HPDE6-E6E7 (cell line): ENCODE measurements at regions not wholly inside any gene's neighbourhood (a gene's known extent, or its start where the extent isn't known, plus 50 kb on each side); places are given as distances from the start of the nearest gene placed in this dataset.

Experiments used
- DNase-seq: peaks from one replicate; pipeline ENCODE4 v3.0.0; 2011; ENCODE audit warnings: missing footprints; ENCODE audit errors: extremely low spot score

DNA sequence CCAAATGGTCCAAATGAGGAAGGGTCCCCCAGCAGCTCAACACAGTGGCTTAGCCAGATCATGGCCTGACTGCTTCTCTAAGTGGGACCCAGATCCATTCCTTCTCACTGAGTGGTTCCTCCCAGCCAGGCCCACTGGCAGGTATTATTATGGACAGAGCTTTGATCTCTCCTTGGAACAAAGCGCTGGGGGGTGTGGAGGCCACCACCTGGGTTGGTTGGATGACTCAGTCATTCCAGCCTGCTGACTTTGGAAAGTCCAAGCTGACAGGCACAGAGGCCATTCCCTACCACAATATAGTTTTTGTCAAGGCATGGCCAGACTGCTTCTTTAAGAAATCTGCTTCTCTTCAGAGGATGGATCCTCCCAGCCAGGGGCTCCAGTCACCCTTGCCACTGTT lies 341.1 kb downstream of the BTG1 start:
- no peak for DNase-seq

DNA sequence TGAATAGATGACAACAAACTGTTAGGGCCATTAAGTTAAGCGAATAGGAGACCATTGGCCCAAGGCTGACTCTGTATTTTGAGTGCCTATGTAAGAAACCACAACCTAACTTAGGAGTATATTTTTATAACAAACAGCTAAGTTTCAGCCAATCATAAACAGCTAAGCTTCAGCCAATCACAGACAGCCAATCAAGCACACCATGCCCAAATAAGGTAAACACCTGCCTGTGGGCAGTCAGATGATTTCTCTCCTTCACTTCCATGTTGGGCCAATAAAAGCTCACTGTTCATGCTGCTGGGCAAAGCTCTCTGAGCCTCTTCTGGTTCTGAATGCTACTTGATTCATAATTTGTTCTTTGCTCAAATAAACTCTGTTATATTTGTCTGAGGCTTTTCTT lies 344.6 kb downstream of the BTG1 start:
- DNase-seq = no peak

DNA sequence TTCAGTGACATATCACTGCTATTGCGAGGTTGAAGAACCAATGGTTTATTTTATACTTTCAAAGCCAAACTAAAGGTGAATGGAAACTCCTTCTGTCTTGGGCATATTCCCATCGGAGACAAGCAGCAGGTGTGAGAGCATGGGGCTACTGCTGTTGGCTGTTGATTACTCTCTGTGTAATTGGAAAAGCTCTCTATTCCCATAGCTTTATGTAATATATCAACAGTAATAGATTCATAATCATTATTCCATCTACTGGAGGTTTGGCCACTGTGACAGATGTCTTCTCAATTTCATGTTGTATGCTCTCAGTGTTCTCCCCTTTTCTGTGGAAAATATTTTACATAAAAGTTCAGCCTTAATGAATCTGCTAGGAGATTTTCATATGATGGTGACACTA lies 352.0 kb downstream of the BTG1 start:
- DNase-seq = no peak

DNA sequence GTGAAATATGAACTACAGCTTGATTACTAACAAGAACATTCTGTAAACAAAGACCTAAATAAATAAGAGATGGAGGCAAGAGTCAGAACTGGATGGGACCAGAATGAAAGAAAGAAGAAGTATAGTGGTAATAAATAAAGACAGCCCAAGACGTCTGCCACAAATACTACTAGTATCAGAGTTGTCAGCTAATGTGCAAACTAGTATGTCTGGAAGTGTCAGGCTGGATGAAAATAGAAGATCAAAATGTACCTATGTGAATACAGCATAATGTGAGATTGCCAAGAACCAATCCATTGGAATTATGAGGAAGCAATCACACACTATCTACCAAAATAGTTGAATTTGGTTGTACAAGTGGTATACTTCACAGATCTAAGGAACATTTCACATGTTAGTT lies 353.0 kb downstream of the BTG1 start:
- DNase-seq = no peak

DNA sequence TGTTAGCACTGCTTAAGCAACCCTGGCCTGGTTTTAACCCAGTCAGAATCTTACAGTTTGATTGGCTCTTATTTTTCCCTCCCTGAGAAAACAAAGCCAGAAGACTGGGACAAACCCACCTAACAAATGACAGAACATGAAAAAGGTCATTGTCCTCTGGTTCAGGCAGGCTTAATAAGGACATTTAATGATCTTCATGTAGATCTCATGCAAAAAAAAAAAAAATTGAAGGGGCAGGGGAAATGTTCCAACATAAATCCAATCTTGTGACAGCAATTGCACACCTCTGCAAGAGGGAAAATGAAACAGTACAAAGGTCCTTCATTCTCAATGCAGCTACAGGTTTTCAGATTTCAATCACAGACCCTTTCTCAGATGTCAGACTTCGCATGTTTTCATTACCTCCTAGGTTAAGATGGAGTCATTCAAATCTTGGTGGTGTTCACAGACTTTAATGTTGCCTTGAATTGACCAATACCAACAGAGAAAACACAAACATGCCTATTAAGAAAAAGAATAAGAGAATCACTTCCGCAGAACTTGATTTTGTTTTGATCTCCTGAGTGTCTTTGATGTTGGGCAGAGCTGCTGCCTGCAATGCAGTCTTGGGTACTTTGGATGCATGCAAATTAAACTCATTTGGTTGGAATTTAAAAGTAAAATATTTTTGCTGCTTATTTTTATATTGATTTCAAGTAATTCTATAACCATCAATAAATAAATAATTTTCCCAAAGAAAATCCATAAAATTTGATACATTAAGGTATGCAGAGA lies 359.0 kb downstream of the BTG1 start:
- DNase-seq = no peak

DNA sequence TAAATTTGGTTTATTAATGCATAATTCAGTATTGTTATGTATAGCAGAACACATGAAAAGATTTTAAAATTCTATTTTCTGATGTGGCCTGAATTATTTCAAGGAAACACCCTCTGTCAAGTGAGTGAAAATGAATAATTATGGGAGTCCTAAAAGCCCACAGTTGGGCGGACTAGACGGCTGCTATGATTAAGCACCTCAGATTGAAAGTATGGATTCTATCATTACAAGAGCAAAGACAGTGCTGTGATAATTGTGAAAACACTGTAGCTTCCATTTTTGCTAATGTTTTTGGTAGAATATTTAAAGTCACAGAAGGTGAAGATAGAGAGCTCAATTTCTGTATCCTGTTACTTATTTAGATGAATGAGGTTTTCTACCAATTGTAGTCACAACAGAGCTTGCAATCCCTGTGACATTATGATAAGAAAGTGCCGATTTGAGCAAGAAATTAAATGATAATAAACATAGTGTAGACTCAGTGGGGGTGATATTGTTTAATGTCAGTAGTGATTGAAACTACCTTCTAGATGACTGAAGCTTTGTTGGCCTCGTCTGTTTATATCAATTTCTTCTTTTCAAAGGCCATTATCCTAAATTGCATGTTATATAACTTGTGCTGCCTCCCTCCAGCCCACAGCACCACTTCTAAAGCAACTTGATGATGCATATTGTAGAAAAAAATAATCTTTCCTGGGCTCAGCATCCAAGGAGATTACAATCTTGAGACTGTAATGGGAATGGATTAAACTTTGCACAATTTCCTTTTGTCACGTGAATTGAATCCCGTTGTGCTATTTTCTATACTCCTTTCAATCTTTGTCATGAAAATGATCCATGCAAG lies 359.8 kb downstream of the BTG1 start:
- no peak for DNase-seq

DNA sequence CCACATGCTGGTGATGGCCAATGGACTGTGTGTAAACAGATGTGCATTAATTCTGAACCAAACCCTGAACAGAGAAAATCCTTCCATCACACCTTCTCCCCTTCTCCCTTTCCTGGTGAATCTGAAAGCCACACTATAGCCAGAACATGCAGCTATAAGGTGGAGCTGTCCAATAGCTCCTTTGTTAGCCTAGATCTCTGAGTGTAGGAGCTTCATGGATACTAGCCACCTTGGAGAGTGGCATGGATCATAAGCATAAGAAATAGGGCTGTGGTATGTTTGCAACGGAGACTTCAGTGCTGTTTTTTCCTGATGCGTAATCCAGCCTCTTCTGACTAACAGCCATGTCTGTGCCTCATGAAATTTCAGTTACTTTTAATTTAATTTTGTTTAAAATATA lies 364.5 kb downstream of the BTG1 start:
- DNase-seq = no peak

DNA sequence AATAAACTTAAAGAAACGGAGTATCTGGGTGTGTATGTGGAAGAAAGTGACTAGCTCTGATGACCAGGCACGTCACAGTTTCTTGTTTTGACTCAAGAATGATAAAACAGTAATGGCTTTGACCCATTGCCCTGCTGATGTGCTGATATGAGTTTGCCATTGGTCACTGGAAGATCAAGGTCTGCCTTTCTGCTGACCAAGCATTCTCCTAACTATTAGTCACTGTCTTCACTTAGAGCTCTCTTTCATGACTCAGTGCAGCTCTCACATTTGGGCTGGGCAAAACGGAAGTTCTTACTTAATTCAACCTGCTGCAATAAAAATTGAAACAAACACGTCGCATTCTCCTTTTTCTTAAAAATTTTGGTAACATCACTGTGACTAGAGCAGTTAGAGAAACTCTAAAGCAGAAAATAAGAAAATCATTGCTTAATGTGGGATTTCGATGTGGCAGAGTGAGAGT lies 366.7 kb downstream of the BTG1 start:
- peak; percentile 69 for DNase-seq

DNA sequence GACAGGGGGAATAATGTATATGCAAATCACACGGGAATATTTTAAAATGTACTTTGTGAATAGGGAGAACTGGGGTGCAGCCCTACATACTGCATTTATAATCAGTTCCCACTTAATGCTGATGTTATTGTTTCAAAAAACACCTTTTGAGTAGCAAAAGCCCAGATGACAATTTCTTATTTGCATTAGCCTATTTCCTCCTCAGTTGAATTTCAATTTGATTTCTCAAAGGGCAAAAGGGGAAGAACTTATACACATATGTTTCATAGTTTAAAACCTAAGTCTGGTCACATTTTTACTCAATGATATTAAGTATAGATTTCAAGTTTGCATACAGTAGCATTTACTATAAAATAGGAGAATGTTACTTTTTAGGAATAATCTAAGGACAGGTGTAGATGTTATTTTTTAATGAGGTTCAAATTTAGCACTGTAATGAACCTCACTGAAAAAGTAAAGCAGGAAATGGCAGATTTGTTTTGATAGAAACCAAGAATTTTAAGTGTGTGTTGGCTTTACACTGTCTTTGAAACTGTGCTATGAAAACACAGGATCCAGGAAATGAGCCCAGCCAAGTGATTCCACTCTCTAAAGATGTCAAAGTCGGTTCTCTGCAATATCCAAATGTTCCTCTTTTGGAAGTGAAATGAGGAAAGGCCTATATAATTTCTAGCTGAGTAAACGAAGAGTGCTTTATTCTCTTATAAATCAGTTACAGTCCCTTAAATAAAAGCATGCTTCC lies 367.4 kb downstream of the BTG1 start:
- no peak for DNase-seq

DNA sequence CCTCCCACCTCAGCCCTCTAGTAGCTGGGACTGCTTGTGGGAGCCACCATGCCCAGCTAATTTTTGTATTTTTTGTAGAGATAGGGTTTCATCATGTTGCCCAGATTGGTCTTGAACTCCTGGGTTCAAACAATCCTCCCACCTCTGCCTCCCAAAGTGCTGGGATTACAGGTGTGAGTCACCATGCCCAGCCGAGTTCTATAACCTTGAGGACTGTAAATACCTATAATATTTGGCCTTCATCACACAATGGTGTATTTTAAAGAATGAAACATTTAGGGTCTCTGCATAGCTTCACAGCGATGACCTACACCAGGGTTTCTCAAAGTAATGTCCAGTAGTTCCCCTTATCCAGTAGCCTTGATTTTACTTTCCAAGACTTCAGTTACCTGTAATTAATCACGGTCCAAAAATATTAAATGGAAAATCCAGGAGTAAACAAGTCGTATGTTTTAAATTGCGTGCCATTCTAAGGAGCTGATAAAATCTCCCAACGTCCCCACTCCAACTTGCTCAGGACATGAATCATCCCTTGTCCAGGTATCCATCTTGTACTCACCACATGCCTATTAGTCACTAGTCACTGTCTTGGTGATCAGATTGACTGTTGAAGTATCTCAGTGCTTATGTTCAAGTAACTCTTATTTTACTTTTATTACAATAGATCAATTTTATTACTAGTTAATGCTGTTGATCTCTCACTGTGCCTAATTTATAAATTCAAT lies 368.2 kb downstream of the BTG1 start:
- DNase-seq = peak; percentile 60

DNA sequence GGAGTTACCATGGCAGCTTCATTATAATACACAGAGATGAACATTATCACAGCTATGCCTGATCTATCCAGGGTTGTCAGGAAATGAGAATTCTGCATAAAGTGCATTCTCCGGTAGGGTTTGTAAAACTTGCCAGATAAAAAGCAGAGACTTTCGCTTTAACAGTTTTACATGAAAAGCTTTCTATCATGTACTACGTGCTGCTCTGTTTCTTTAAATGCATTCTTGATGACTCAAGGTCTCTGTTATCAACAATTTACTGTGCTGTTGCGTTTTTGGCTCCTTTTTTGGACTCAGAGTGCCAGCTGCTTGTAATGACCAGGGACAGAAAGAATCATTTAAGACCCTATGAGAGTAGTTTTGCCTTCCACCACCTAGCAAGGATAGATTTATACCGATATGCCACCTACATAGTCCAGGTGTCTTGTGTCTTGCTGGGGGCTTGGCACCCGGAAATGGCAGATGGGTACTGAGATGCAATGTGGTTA lies 371.2 kb downstream of the BTG1 start:
- no peak for DNase-seq

DNA sequence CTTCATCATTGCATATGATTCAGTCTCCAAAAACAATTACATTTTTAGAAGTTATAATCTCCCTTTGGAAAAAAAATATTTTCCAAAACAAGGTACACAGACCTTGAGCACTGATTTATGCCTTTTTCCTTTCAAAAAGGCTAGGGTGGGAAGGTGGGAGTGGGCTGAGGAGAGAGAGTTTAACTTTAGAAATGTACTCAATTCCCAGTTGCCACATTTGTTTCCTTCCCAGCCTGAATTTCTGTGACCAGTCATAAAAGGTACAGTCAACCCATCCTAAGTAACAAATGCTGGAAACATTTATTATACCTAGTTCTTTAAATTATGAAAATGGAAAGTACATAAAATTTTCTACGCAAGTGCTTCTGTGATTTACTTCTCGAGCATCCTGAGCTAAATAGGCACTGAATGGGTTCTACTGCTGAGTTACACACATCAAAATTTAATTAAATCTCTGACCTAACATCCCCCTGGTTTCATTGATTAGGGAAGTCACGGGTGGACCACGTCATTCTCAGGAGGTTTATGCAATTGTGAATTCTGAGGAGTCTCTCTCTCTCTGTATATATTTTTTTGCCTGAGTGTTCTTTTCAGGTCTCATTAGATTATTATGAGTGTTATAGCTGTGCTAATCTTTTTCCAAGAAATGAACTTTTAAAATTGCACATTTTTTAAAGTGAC lies 371.8 kb downstream of the BTG1 start:
- DNase-seq = no peak

DNA sequence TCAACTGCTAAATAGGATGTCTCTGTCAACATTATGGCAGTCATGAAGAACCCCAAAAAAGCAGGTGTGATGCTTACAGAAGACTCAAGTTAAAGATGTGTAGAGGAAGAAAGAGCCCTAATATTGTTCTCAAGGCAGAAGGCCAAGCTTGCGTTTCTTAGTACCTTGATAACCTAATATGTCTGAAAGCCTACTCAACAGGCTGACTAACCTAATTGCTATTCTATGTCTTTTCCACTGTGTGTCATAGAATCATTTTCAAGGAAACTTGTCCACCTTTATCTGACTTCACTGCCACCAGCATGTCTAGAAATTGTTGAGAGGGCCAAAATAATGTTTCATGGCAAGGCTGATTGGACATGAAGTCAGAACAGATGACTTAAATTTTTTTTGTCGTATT lies 373.2 kb downstream of the BTG1 start:
- no peak for DNase-seq

DNA sequence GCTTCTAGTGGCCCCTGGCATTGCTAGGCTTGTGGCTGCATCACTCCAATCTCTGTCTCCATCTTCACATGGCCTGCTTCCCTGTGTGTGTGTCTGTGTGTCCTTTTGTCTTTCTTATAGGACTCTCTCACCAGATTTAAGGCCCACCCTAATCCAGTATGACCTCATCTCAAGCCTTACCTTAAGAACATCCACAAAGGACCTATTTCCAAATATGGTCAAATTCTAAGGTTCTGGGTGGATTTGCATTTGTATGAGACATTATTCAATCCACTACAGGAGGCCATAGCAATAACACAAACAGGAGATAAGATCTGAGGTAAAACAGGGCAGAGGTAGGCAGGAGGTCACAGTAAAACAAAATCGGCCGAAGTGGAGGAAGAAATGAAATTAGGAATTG lies 375.9 kb downstream of the BTG1 start:
- DNase-seq = no peak

DNA sequence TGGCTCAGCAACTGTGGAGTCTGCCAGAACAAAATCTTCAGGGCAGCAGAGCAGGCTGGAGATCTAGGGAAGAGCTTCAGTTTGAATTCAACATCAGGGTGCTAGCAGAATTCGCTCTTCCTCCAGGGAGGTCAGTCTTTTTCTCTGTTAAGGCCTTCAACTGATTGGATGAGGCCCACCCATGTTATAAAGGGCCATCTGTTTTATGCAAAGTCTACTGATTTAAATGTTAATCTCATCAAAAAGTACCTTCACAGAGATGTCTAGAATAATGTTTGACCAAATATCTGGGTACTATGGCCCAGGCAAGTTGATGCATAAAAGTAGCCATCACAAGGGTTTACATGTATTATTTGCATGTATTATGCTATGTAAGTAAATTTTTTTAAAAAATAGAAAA lies 378.4 kb downstream of the BTG1 start:
- no peak for DNase-seq

DNA sequence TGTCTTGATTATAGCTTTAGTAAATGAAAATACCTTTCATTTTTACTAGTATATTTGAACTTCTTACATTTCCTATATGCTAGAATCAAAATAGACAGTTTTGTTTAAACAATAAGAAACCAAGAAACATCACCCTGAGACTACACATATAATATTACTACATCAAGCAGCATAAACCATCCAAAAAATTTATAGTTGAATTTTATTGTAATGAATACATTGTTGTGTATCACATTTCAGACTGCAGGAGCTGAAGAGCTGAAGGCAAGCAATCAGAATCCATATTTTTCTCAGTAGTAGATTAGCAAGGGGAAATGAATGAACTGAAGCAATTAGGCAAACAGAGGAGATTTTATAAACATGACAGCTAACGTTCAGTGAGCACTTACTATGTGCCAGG lies 379.2 kb downstream of the BTG1 start:
- DNase-seq = no peak

DNA sequence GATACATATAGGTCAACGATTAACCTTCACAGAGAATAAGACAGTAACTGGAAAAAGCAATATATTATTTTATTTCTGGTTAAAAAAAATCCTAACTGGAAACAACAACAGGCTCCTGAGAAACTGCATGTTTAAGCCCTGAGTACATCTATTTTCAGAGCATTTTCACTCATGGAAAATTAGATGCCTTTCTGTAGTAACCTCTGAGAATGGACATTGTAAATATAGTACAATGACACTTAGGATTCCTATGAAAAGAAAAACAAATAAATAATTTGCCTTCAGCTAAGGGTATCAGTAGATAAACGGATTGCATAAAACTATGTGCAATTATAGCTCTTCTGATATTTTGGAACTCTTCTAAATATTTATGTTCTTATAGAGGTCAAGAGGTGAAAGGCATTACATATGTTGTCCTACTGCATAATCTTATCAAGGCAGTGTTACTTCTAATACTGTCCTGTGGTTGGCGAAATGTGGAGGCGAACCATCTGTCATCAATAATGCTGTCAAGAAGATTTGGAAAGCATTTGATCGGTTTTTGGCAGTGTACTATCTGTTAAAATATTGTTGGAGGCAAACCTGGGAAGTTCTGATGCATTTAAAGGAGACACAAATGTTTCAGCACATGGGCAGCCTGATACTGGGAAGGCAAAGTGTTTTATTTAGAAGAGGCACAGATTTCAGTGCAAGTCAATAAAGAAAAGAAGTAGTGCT lies 381.8 kb downstream of the BTG1 start:
- DNase-seq = no peak

DNA sequence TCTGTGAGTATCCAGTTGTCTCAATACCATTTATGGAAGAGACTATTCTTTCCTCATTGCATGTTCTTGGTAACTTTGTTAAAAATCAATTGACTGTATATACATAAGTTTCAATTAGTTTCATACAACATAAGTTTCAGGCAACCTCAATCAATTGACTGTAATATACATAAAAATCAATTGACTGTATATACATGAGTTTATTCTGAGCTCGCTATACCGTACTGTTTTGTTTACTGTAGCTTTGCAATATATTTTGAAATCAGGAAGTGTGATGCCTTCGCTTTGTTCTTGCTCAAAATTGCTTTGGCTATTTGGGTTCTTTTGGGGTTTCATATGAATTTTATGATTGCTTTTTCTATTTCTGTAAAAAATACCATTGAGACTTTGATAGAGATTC lies 392.0 kb downstream of the BTG1 start:
- no peak for DNase-seq

DNA sequence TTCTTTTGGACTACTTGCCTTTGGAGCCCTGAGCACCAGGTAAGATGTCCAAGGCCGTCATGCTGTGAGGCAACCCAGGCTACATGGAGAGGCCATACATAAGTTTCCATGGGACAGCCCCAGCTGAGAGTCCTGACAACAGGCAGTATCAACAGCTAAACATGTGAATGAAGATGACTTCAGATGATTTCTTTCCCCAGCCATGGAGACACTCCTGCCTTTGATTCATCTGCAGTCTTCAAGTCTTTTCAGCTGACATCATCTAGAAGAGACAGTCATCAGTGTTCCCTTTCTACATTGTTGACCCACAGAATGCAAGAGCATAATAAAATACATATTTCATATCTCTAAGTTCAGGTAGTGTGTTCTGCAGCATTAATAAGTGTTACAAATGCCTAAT lies 398.7 kb downstream of the BTG1 start:
- DNase-seq = no peak

DNA sequence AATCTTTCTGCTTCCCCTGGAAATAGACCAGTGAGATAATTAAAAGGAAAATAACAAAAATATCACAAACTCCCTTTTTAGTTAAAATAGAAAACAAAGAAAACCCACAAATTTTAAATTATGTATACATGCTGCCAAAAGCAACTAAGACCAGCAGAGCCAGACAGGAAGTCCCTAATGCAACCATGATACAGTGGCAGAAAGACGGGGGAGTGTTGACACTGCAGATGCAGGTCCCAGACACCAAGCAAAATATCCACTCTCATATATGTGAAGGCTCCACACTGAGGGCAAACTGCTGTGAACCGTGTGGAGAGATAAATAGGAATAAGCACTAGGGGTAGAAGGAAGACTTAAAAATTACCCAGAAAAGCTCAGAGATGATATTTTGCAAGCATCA lies 401.0 kb downstream of the BTG1 start:
- no peak for DNase-seq
